Panc1 (cell line): ENCODE measurements at regions not wholly inside any gene's neighbourhood (a gene's known extent, or its start where the extent isn't known, plus 50 kb on each side); places are given as distances from the start of the nearest gene placed in this dataset.
"Not testable (repeated sequence)": the region's sequence is repeated elsewhere in the genome, so short reads cannot be mapped to it uniquely, and the experiment has no call there.

Experiments
- ATAC-seq: fragments of 200-7000 bp; cut with Tn5 transposase; 2 replicates; pipeline ENCODE4 v1.9.1; 2020; ENCODE audit warnings: mild to moderate bottlenecking, moderate library complexity
- BruUV-seq: library from RNA; stranded (reverse); fragments of 400-500 nt; replicated peaks from 2 replicates; lab custom pipeline; 2021; lab: Mats Ljungman, UMichigan
- CTCF ChIA-PET: fragments of 300-600 bp; sonication (Branson Sonifier 250); formaldehyde crosslinking; loops from one replicate; lab custom pipeline; 2022; ENCODE audit warnings: antibody characterized with exemption; lab: Charles Lee
- POLR2A ChIA-PET: fragments of 300-600 bp; sonication (Branson Sonifier 250); formaldehyde crosslinking; loops from one replicate; lab custom pipeline; 2022; ENCODE audit warnings: antibody characterized with exemption; lab: Charles Lee
- DNase-seq: peaks from one replicate; pipeline ENCODE4 v3.0.0-alpha.2; 2010; ENCODE audit warnings: low read depth, low spot score
- H3K27ac ChIP-seq: 2 replicates; pipeline ENCODE4 v1.5.1; 2011; ENCODE audit warnings: mild to moderate bottlenecking, low read length, inconsistent platforms
- H3K27me3 ChIP-seq: fragments of 200-500 bp; sonication (Bioruptor generic); 2 replicates; pipeline ENCODE4 v1.6.0; 2014; ENCODE audit warnings: low read length, inconsistent platforms; ENCODE audit not compliant: control insufficient read depth, insufficient read depth
- H3K36me3 ChIP-seq: fragments of 200-500 bp; sonication (Bioruptor generic); 2 replicates; pipeline ENCODE4 v1.5.1; 2014; ENCODE audit warnings: inconsistent platforms, mild to moderate bottlenecking, low read length, moderate library complexity; ENCODE audit not compliant: control insufficient read depth, insufficient read depth
- H3K4me1 ChIP-seq: 2 replicates; pipeline ENCODE4 v1.5.1; 2011; ENCODE audit warnings: inconsistent platforms, mild to moderate bottlenecking, low read length, moderate library complexity; ENCODE audit not compliant: control insufficient read depth, insufficient read depth
- H3K4me3 ChIP-seq, 2 experiments: 2 replicates each; pipeline ENCODE4 v1.5.1; 2011 to 2012; ENCODE audit warnings: low read depth in 2 of 2, low read length in 2 of 2, mild to moderate bottlenecking in 2 of 2, inconsistent platforms in 1 of 2, moderate library complexity in 1 of 2
- H3K9me3 ChIP-seq: fragments of 200-500 bp; sonication (Bioruptor generic); 2 replicates; pipeline ENCODE4 v1.5.1; 2014; ENCODE audit warnings: low read depth, mild to moderate bottlenecking, inconsistent platforms, low read length, moderate library complexity; ENCODE audit not compliant: control insufficient read depth, insufficient read depth
- CTCF ChIP-seq: fragments of 450-650 bp; IDR thresholded peaks from 2 replicates; pipeline ENCODE4 v1.5.1; 2017; ENCODE audit warnings: mild to moderate bottlenecking
- POLR2AphosphoS5 ChIP-seq: IDR thresholded peaks from 2 replicates; pipeline ENCODE4 v1.6.1; 2012; ENCODE audit warnings: mild to moderate bottlenecking, low read depth, low read length, moderate library complexity
- REST ChIP-seq, 2 experiments: IDR thresholded peaks; 2 replicates each; pipeline ENCODE4 v1.6.1; 2011 to 2012; ENCODE audit warnings: low read depth in 2 of 2, control low read depth in 1 of 2, low read length in 1 of 2, mild to moderate bottlenecking in 1 of 2, moderate library complexity in 1 of 2; ENCODE audit not compliant: insufficient read depth in 1 of 2
- SIN3A ChIP-seq: IDR thresholded peaks from 2 replicates; pipeline ENCODE4 v1.6.1; 2012; ENCODE audit warnings: low read depth, mild to moderate bottlenecking, low read length, moderate library complexity, borderline replicate concordance; ENCODE audit not compliant: insufficient read depth
- TCF7L2 ChIP-seq: IDR thresholded peaks from 2 replicates; pipeline ENCODE4 v1.6.1; 2011; ENCODE audit warnings: mild to moderate bottlenecking, low read depth, low read length, inconsistent platforms
- in situ Hi-C: cut with HindIII; loops from 2 replicates; pipeline ENCODE4 v1.10.0; 2016; ENCODE audit warnings: low sequenced_read_pairs, low pct_unique_long_range_greater_than_20kb
- intact Hi-C: fragments of 100-400 bp; cut with micrococcal nuclease; formaldehyde crosslinking; loops from one replicate; pipeline ENCODE4 v1.10.0; 2022; ENCODE audit not compliant: unreplicated experiment

GRCh38 chr7:81045491-81046030, 126.7 kb upstream of the SEMA3C start:
- TF ChIP-seq CTCF (no peak), SIN3A (no peak), TCF7L2 (no peak), POLR2AphosphoS5 (no peak), REST (IDR thresholded peaks at IDR 0.05; ENCODE audit: insufficient read depth in 1 of 2, low read depth in 2 of 2, low read length in 1 of 2) (no peak)
- Histone ChIP-seq H3K4me3 (no peak overlapping the region), H3K9me3 (peaks cover 12% of the 10 kb centered on the region; the same call in 1 of the 2 replicates), H3K27me3 (no peaks in the 10 kb centered on the region), H3K36me3 (no peaks in the 10 kb centered on the region), H3K27ac (no peak overlapping the region), H3K4me1 (no peaks in the 10 kb centered on the region)
- no TSS peak for BruUV-seq
- ATAC-seq (no peak; the same call in 1 of the 2 replicates), DNase-seq (no peak)
- ChIA-PET POLR2A (interaction anchor here (0.7 kb wide), 2 partner anchors 98 to 382 kb away, joined by 5 to 9 read pairs; no protein-coding TSS in a partner anchor), CTCF (interaction anchor here (0.6 kb wide), 1 partner anchor 1239 kb away, joined by 3 read pairs; no protein-coding TSS in a partner anchor)
- in situ Hi-C loops: no loop called here
- intact Hi-C loops: no loop called here

GRCh38 chr7:81042646-81043045, 123.8 kb upstream of the SEMA3C start:
- in situ Hi-C loops: not testable (repeated sequence)

GRCh38 chr7:81040496-81040895, 121.6 kb upstream of the SEMA3C start:
- intact Hi-C loops: no loop called here
- no peak for ATAC-seq
- Histone ChIP-seq H3K36me3 (no peaks in the 10 kb centered on the region), H3K27ac (no peak overlapping the region), H3K4me3 (no peak overlapping the region), H3K27me3 (no peaks in the 10 kb centered on the region), H3K9me3 (no peaks in the 10 kb centered on the region), H3K4me1 (no peaks in the 10 kb centered on the region)
- in situ Hi-C loops: no loop called here
- ChIA-PET POLR2A (no interaction called here), CTCF (interaction anchor here (0.5 kb wide), 1 partner anchor 84 kb away, joined by 4 read pairs; no protein-coding TSS in a partner anchor)
- TF ChIP-seq SIN3A (no peak), REST (IDR thresholded peaks at IDR 0.05; ENCODE audit: insufficient read depth in 1 of 2, low read depth in 2 of 2, low read length in 1 of 2) (no peak), CTCF (no peak), TCF7L2 (no peak), POLR2AphosphoS5 (no peak)
- BruUV-seq: no TSS peak
- DNase-seq: no peak

More at GRCh38 chr7:81042646-81043045, 123.8 kb upstream of the SEMA3C start:
- intact Hi-C loops, H3K36me3 ChIP-seq, CTCF ChIA-PET, H3K4me1 ChIP-seq, H3K4me3 ChIP-seq, H3K9me3 ChIP-seq, BruUV-seq, ATAC-seq, H3K27ac ChIP-seq, H3K27me3 ChIP-seq, POLR2A ChIA-PET, DNase-seq: not testable (repeated sequence)
